Mucosa of rectum (tissue), 2 donors: ENCODE measurements at regions not wholly inside any gene's neighbourhood (a gene's known extent, or its start where the extent isn't known, plus 50 kb on each side); places are given as distances from the start of the nearest gene placed in this dataset.

Source experiments
- H3K27ac ChIP-seq, 2 donors: one replicate each; pipeline ENCODE4 v1.7.0; 2013; ENCODE audit warnings: inconsistent platforms in 2 of 2, low read depth in 2 of 2, low read length in 2 of 2
- H3K27me3 ChIP-seq, 2 donors: one replicate each; pipeline ENCODE4 v1.7.0; 2013; ENCODE audit warnings: low read length in 2 of 2; ENCODE audit not compliant: control insufficient read depth in 2 of 2, insufficient read depth in 2 of 2
- H3K36me3 ChIP-seq, 2 donors: one replicate each; pipeline ENCODE4 v1.7.0; 2013; ENCODE audit warnings: low read length in 2 of 2; ENCODE audit not compliant: control insufficient read depth in 2 of 2, insufficient read depth in 2 of 2
- H3K4me1 ChIP-seq, 2 donors: one replicate each; pipeline ENCODE4 v1.7.0; 2013; ENCODE audit warnings: low read length in 2 of 2, mild to moderate bottlenecking in 1 of 2; ENCODE audit not compliant: control insufficient read depth in 2 of 2, insufficient read depth in 2 of 2
- H3K4me3 ChIP-seq, 2 donors: one replicate each; pipeline ENCODE4 v1.7.0; 2013; ENCODE audit warnings: low read length in 2 of 2
- H3K9ac ChIP-seq, 2 donors: one replicate each; pipeline ENCODE4 v1.7.0; 2013; ENCODE audit warnings: low read length in 2 of 2, low read depth in 1 of 2, mild to moderate bottlenecking in 1 of 2
- H3K9me3 ChIP-seq, 2 donors: one replicate each; pipeline ENCODE4 v1.7.0; 2013; ENCODE audit warnings: low read length in 2 of 2; ENCODE audit not compliant: control insufficient read depth in 2 of 2
- donor health status: healthy.
- donor health status: Normal muscosa, but diverticular disease.

GRCh38 chr6:28771401-28772267 lies 152.2 kb downstream of the TRIM27 start:
- Histone ChIP-seq H3K9ac (no peak overlapping the region), H3K9me3 (no peaks in the 10 kb centered on the region), H3K36me3 (no peaks in the 10 kb centered on the region), H3K4me3 (no peak overlapping the region), H3K27ac (no peak overlapping the region), H3K4me1 (no peaks in the 10 kb centered on the region), H3K27me3 (peaks cover 36 to 58% of the 10 kb centered on the region in 2 donors)

GRCh38 chr6:28772480-28773381 lies 151.1 kb downstream of the TRIM27 start:
- H3K9ac ChIP-seq = no peak overlapping the region
- H3K27ac ChIP-seq = no peak overlapping the region
- no peaks in the 10 kb centered on the region for H3K36me3 ChIP-seq
- no peaks in the 10 kb centered on the region for H3K4me1 ChIP-seq
- no peak overlapping the region for H3K4me3 ChIP-seq
- no peaks in the 10 kb centered on the region for H3K9me3 ChIP-seq
- H3K27me3 ChIP-seq = peaks cover 36 to 56% of the 10 kb centered on the region in 2 donors

- Histone ChIP-seq H3K9ac (no peak overlapping the region), H3K36me3 (no peaks in the 10 kb centered on the region), H3K9me3 (no peaks in the 10 kb centered on the region), H3K4me1 (no peaks in the 10 kb centered on the region), H3K4me3 (no peak overlapping the region), H3K27ac (no peak overlapping the region), H3K27me3 (peaks cover 38 to 48% of the 10 kb centered on the region in 2 donors)
Observed at GRCh38 chr6:28774292-28775051, 149.3 kb downstream of the TRIM27 start.

GRCh38 chr6:28775052-28775376 lies 148.8 kb downstream of the TRIM27 start:
- Histone ChIP-seq H3K36me3 (no peaks in the 10 kb centered on the region), H3K9ac (no peak overlapping the region), H3K4me3 (no peak overlapping the region), H3K9me3 (no peaks in the 10 kb centered on the region), H3K27me3 (peaks cover 42 to 45% of the 10 kb centered on the region in 2 donors), H3K4me1 (no peaks in the 10 kb centered on the region), H3K27ac (no peak overlapping the region)

- Histone ChIP-seq H3K9ac (no peak overlapping the region), H3K4me1 (no peaks in the 10 kb centered on the region), H3K4me3 (no peak overlapping the region), H3K27ac (no peak overlapping the region), H3K36me3 (no peaks in the 10 kb centered on the region), H3K27me3 (peaks cover 42% of the 10 kb centered on the region in 2 donors), H3K9me3 (no peaks in the 10 kb centered on the region)
Observed at GRCh38 chr6:28775405-28776129, 148.2 kb downstream of the TRIM27 start.

GRCh38 chr6:28776269-28777146 lies 147.3 kb downstream of the TRIM27 start:
- Histone ChIP-seq H3K36me3 (no peaks in the 10 kb centered on the region), H3K9me3 (no peaks in the 10 kb centered on the region), H3K27me3 (peaks cover 36 to 40% of the 10 kb centered on the region in 2 donors)

GRCh38 chr6:28777147-28777461 lies 146.7 kb downstream of the TRIM27 start:
- no peaks in the 10 kb centered on the region for H3K4me1 ChIP-seq
- H3K27me3 ChIP-seq = peaks cover 34 to 36% of the 10 kb centered on the region in 2 donors
- H3K27ac ChIP-seq = no peak overlapping the region
- no peaks in the 10 kb centered on the region for H3K9me3 ChIP-seq
- H3K9ac ChIP-seq = no peak overlapping the region
- H3K36me3 ChIP-seq = no peaks in the 10 kb centered on the region
- no peak overlapping the region for H3K4me3 ChIP-seq

More at GRCh38 chr6:28776269-28777146, 147.3 kb downstream of the TRIM27 start:
- Histone ChIP-seq H3K9ac (no peak overlapping the region), H3K27ac (no peak overlapping the region), H3K4me3 (no peak overlapping the region), H3K4me1 (no peaks in the 10 kb centered on the region)

GRCh38 chr6:28782113-28782673 lies 141.6 kb downstream of the TRIM27 start:
- H3K27ac ChIP-seq = no peak overlapping the region
- no peak overlapping the region for H3K4me3 ChIP-seq
- peaks cover 20 to 21% of the 10 kb centered on the region in 2 donors for H3K27me3 ChIP-seq
- no peaks in the 10 kb centered on the region for H3K4me1 ChIP-seq
- no peaks in the 10 kb centered on the region for H3K36me3 ChIP-seq
- H3K9ac ChIP-seq = no peak overlapping the region
- no peaks in the 10 kb centered on the region for H3K9me3 ChIP-seq
